Endothelial cell of umbilical vein (primary cell): ENCODE measurements at regions not wholly inside any gene's neighbourhood (a gene's known extent, or its start where the extent isn't known, plus 50 kb on each side); places are given as distances from the start of the nearest gene placed in this dataset.
"Not testable (repeated sequence)": the region's sequence is repeated elsewhere in the genome, so short reads cannot be mapped to it uniquely, and the experiment has no call there.

Source experiments
- BruUV-seq: library from RNA; stranded (reverse); fragments of 400-500 nt; replicated peaks from 2 replicates; lab custom pipeline; 2021; lab: Mats Ljungman, UMichigan
- CTCF ChIA-PET: fragments of 300-600, 350-600 bp; sonication (Branson Sonifier 250); formaldehyde crosslinking; loops from one replicate; lab custom pipeline; 2021; ENCODE audit warnings: antibody characterized with exemption, inconsistent platforms; lab: Charles Lee
- POLR2A ChIA-PET: fragments of 300-600, 350-600 bp; sonication (Branson Sonifier 250); formaldehyde crosslinking; loops from one replicate; lab custom pipeline; 2021; ENCODE audit warnings: antibody characterized with exemption, inconsistent platforms; lab: Charles Lee
- DNase-seq: peaks from one replicate; pipeline ENCODE4 v3.0.0-alpha.2; 2011; ENCODE audit warnings: low read depth, low spot score
- FAIRE-seq: peaks from 2 replicates; lab custom pipeline; 2011; peaks lifted over from hg19 to GRCh38; lab: Jason Lieb, UNC
- H2AFZ ChIP-seq: 2 replicates; pipeline ENCODE4 v1.6.0; 2012; ENCODE audit warnings: low read depth, low read length, control low read depth, inconsistent platforms
- H3K27ac ChIP-seq: 2 replicates; pipeline ENCODE4 v1.5.1; 2011; ENCODE audit warnings: low read depth, mild to moderate bottlenecking, control low read depth, low read length, moderate library complexity; ENCODE audit not compliant: insufficient read depth
- H3K27me3 ChIP-seq, 2 experiments: 2 replicates each; pipeline versions ENCODE4 v1.6.0 to v1.6.1; 2011; ENCODE audit warnings: low read length in 2 of 2, mixed read lengths in 1 of 2; ENCODE audit not compliant: control insufficient read depth in 2 of 2, insufficient read depth in 2 of 2
- H3K36me3 ChIP-seq, 2 experiments: 2 replicates in 1 of 2; 3 replicates in 1 of 2; pipeline ENCODE4 v1.5.1; 2011; ENCODE audit warnings: low read length in 2 of 2, mild to moderate bottlenecking in 1 of 2, moderate library complexity in 1 of 2; ENCODE audit not compliant: control insufficient read depth in 2 of 2, insufficient read depth in 2 of 2; ENCODE audit errors: extremely low read depth in 1 of 2
- H3K4me1 ChIP-seq: 3 replicates; pipeline ENCODE4 v1.5.1; 2011; ENCODE audit warnings: mild to moderate bottlenecking, low read length; ENCODE audit not compliant: control insufficient read depth, insufficient read depth; ENCODE audit errors: extremely low read depth
- H3K4me2 ChIP-seq: 2 replicates; pipeline ENCODE4 v1.6.1; 2011; ENCODE audit warnings: low read length, control low read depth, mixed read lengths; ENCODE audit not compliant: insufficient read depth
- H3K4me3 ChIP-seq, 3 experiments: fragments of 200-600 bp in 1 of 3; sonication (generic), shearing (Covaris generic) in 1 of 3; replicated peaks in 1 of 3; 2 replicates each; pipeline ENCODE4 v1.5.1; 2011 to 2016; ENCODE audit warnings: control low read depth in 3 of 3, low read length in 3 of 3, mild to moderate bottlenecking in 2 of 3, inconsistent platforms in 1 of 3, low read depth in 1 of 3, moderate library complexity in 1 of 3; ENCODE audit not compliant: insufficient read depth in 1 of 3
- H3K79me2 ChIP-seq: 2 replicates; pipeline ENCODE4 v1.6.0; 2012; ENCODE audit warnings: low read length, inconsistent platforms; ENCODE audit not compliant: control insufficient read depth, insufficient read depth
- H3K9ac ChIP-seq: replicated peaks from 2 replicates; pipeline ENCODE3; 2011; ENCODE audit warnings: low read length, control low read depth; ENCODE audit not compliant: insufficient read depth; ENCODE audit errors: extremely low read depth
- H3K9me1 ChIP-seq: replicated peaks from 3 replicates; pipeline ENCODE4 v1.6.0; 2011; ENCODE audit warnings: mild to moderate bottlenecking, low read length; ENCODE audit not compliant: control insufficient read depth, insufficient read depth; ENCODE audit errors: extremely low read depth
- H3K9me3 ChIP-seq: replicated peaks from 2 replicates; pipeline ENCODE4 v1.5.1; 2012; ENCODE audit warnings: low read length, inconsistent platforms; ENCODE audit not compliant: control insufficient read depth, insufficient read depth
- H4K20me1 ChIP-seq: replicated peaks from 2 replicates; pipeline ENCODE3; 2011; ENCODE audit warnings: mild to moderate bottlenecking, low read length; ENCODE audit not compliant: control insufficient read depth, insufficient read depth; ENCODE audit errors: extremely low read depth
- EZH2 ChIP-seq: IDR thresholded peaks from 2 replicates; pipeline ENCODE4 v1.6.1; 2012; ENCODE audit warnings: borderline replicate concordance, low read depth, mild to moderate bottlenecking, moderate library complexity, low read length, inconsistent platforms; ENCODE audit not compliant: severe bottlenecking
- JUN ChIP-seq: IDR thresholded peaks from 2 replicates; pipeline ENCODE4 v1.6.1; 2011; ENCODE audit warnings: borderline replicate concordance, low read depth; ENCODE audit not compliant: insufficient read length, insufficient read depth
- dilution Hi-C: fragments of 300-500 bp; cut with MboI; formaldehyde crosslinking; loops from one replicate; pipeline ENCODE4 v1.15.0; 2019; ENCODE audit warnings: low sequenced_read_pairs; ENCODE audit not compliant: extremely low pct_ligation_motif_present
- intact Hi-C: fragments of 100-400 bp; cut with micrococcal nuclease; formaldehyde crosslinking; loops from one replicate; pipeline ENCODE4 v1.10.0; 2022
- TF ChIP-seq, protein P1 (sequence below): IDR thresholded peaks from 2 replicates; pipeline ENCODE4 v1.6.1; 2011; ENCODE audit not compliant: insufficient read depth, insufficient read length

DNA sequence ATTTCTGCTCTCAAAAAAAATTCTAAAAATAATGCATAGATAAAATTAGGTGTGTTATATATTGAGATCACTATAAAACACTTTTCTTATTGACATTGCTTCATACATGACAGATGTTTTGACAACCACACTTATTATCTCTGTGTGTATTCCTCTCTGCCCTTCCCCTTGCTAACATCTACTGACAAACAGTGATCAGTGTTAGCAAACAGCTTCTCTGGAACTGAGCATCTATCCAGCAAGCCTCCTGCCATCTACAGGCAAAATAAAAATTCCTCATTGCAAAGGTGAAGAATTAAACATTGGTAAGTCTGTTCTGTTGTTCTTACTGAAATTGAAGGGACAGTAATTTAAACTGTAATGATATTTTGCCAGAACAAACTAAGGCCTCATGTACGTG is 2153.9 kb downstream of the NCAM2 start:
- H3K79me2 ChIP-seq = no peaks in the 10 kb centered on the region
- FAIRE-seq (no peak), DNase-seq (no peak)
- H3K4me1 ChIP-seq = no peaks in the 10 kb centered on the region
- TF ChIP-seq EZH2 (no peak), JUN (no peak)
- TF ChIP-seq, protein P1, sequence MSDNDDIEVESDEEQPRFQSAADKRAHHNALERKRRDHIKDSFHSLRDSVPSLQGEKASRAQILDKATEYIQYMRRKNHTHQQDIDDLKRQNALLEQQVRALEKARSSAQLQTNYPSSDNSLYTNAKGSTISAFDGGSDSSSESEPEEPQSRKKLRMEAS = no peak
- no peak overlapping the region for H2AFZ ChIP-seq
- H3K4me2 ChIP-seq = no peak overlapping the region
- no TSS peak for BruUV-seq
- no peaks in the 10 kb centered on the region for H3K9me3 ChIP-seq
- CTCF ChIA-PET = no interaction called here
- no peaks in the 10 kb centered on the region for H4K20me1 ChIP-seq
- no peaks in the 10 kb centered on the region for H3K27me3 ChIP-seq
- POLR2A ChIA-PET = no interaction called here
- dilution Hi-C loops = no loop called here
- H3K27ac ChIP-seq = no peak overlapping the region
- intact Hi-C loops = no loop called here
- no peaks in the 10 kb centered on the region for H3K9me1 ChIP-seq
- H3K4me3 ChIP-seq = no peak overlapping the region
- H3K9ac ChIP-seq = no peak overlapping the region
- no peaks in the 10 kb centered on the region for H3K36me3 ChIP-seq

DNA sequence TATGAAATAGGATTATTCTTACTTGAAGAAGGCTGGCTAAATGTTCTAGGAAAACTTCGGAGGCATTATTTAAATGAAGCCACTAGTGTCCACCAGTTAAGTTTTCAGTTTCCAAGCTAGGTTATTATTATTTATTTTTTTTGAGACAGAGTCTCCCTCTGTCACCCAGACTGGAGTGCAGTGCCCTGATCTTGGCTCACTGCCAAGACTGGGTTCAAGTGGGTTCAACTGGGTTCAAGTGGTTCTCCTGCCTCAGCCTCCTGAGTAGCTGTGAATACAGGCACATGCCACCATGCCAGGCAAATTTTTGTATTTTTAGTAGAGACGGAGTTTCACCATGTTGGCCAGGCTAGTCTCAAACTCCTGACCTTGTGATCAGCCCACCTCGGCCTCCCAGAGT is 2155.6 kb downstream of the NCAM2 start:
- H3K9ac ChIP-seq, dilution Hi-C loops, H2AFZ ChIP-seq, H3K79me2 ChIP-seq, FAIRE-seq, H3K36me3 ChIP-seq, H3K9me3 ChIP-seq, H4K20me1 ChIP-seq, H3K27ac ChIP-seq, H3K4me1 ChIP-seq, POLR2A ChIA-PET, BruUV-seq, H3K27me3 ChIP-seq, H3K4me2 ChIP-seq, DNase-seq, intact Hi-C loops, H3K9me1 ChIP-seq, H3K4me3 ChIP-seq: not testable (repeated sequence)
- CTCF ChIA-PET = interaction anchor here (1.0 kb wide), 1 partner anchor 29 kb away, joined by 3 read pairs; no protein-coding TSS in a partner anchor
